HCT116 (cell line): ENCODE measurements at regions not wholly inside any gene's neighbourhood (a gene's known extent, or its start where the extent isn't known, plus 50 kb on each side); places are given as distances from the start of the nearest gene placed in this dataset.

Source experiments
- ATAC-seq: fragments of 200-7000 bp; cut with Tn5 transposase; 2 replicates; pipeline ENCODE4 v1.9.1; 2020; ENCODE audit warnings: mild to moderate bottlenecking, moderate library complexity
- BruUV-seq: library from RNA; stranded (reverse); fragments of 400-500 nt; replicated peaks from 2 replicates; lab custom pipeline; 2021; lab: Mats Ljungman, UMichigan
- CTCF ChIA-PET: fragments of 300-600 bp; sonication (Branson Sonifier 250); formaldehyde crosslinking; loops from one replicate; lab custom pipeline; 2021; ENCODE audit warnings: antibody characterized with exemption; lab: Charles Lee
- POLR2A ChIA-PET: fragments of 300-600, 350-600 bp; sonication (Branson Sonifier 250); formaldehyde crosslinking; loops from one replicate; lab custom pipeline; 2021; ENCODE audit warnings: antibody characterized with exemption; lab: Charles Lee
- RAD21 ChIA-PET, 2 experiments: fragments of 300-600 bp; sonication (Branson Sonifier 250); formaldehyde crosslinking; loops; one replicate each; lab custom pipeline; 2023; ENCODE audit warnings: low total read pairs in 2 of 2; ENCODE audit not compliant: uncharacterized antibody in 2 of 2, unreplicated experiment in 2 of 2, low non-redundant PET in 1 of 2; lab: Charles Lee
- DNase-seq: peaks from one replicate; pipeline ENCODE4 v3.0.0-alpha.2; 2010; ENCODE audit warnings: low read depth, low spot score
- H2AFZ ChIP-seq: fragments of 200-600 bp; shearing (Covaris generic), sonication (generic); 2 replicates; pipeline ENCODE4 v1.6.1; 2017; ENCODE audit warnings: low read depth, mixed run types, mixed read lengths, antibody characterized with exemption, low read length; ENCODE audit not compliant: poor library complexity, severe bottlenecking
- H3K27ac ChIP-seq: 2 replicates; pipeline ENCODE4 v1.5.1; 2012; ENCODE audit warnings: low read depth, low read length
- H3K27me3 ChIP-seq: fragments of 200-600 bp; sonication (generic); 2 replicates; pipeline ENCODE4 v1.6.1; 2016; ENCODE audit warnings: mixed run types, low read length, mixed read lengths; ENCODE audit not compliant: insufficient read depth
- H3K36me3 ChIP-seq, 2 experiments: fragments of 200-500 bp in 1 of 2; fragments of 200-600 bp in 1 of 2; sonication (Bioruptor generic) in 1 of 2; sonication (generic) in 1 of 2; 2 replicates each; pipeline versions ENCODE4 v1.5.1 to v1.6.1; 2014 to 2016; ENCODE audit warnings: low read length in 2 of 2, inconsistent platforms in 1 of 2, mixed read lengths in 1 of 2, mixed run types in 1 of 2; ENCODE audit not compliant: insufficient read depth in 2 of 2, control insufficient read depth in 1 of 2
- H3K4me1 ChIP-seq, 2 experiments: fragments of 200-600 bp in 1 of 2; sonication (generic) in 1 of 2; 2 replicates each; pipeline versions ENCODE4 v1.5.1 to v1.6.1; 2012 to 2017; ENCODE audit warnings: low read length in 2 of 2, inconsistent platforms in 1 of 2, mild to moderate bottlenecking in 1 of 2, mixed read lengths in 1 of 2, mixed run types in 1 of 2, moderate library complexity in 1 of 2; ENCODE audit not compliant: insufficient read depth in 2 of 2, control insufficient read depth in 1 of 2
- H3K4me2 ChIP-seq: fragments of 200-600 bp; sonication (generic); 2 replicates; pipeline ENCODE4 v1.6.1; 2017; ENCODE audit warnings: mixed run types, low read length, mixed read lengths
- H3K4me3 ChIP-seq, 2 experiments: fragments of 200-600 bp in 1 of 2; sonication (generic) in 1 of 2; replicated peaks in 1 of 2; 2 replicates each; pipeline ENCODE4 v1.5.1; 2011 to 2016; ENCODE audit warnings: low read length in 2 of 2, control low read depth in 1 of 2, low read depth in 1 of 2, mild to moderate bottlenecking in 1 of 2, mixed read lengths in 1 of 2, mixed run types in 1 of 2
- H3K79me2 ChIP-seq: fragments of 200-600 bp; sonication (generic); 2 replicates; pipeline ENCODE4 v1.6.1; 2017; ENCODE audit warnings: mild to moderate bottlenecking, mixed run types, low read length, moderate library complexity, mixed read lengths; ENCODE audit not compliant: insufficient read depth
- H3K9ac ChIP-seq: fragments of 200-600 bp; sonication (generic); 2 replicates; pipeline ENCODE4 v1.6.1; 2016; ENCODE audit warnings: low read length, mixed read lengths
- H3K9me2 ChIP-seq: fragments of 200-600 bp; sonication (generic), shearing (Covaris generic); 2 replicates; pipeline ENCODE4 v1.6.1; 2017; ENCODE audit warnings: mixed run types, mild to moderate bottlenecking, moderate library complexity; ENCODE audit not compliant: insufficient read depth
- H3K9me3 ChIP-seq, 2 experiments: fragments of 200-500 bp in 1 of 2; fragments of 200-600 bp in 1 of 2; sonication (Bioruptor generic) in 1 of 2; sonication (generic) in 1 of 2; 2 replicates each; pipeline ENCODE4 v1.6.1; 2014 to 2017; ENCODE audit warnings: low read length in 2 of 2, mixed read lengths in 2 of 2, inconsistent platforms in 1 of 2, low read depth in 1 of 2, mild to moderate bottlenecking in 1 of 2, mixed run types in 1 of 2, moderate library complexity in 1 of 2; ENCODE audit not compliant: control insufficient read depth in 1 of 2, insufficient read depth in 1 of 2
- H4K20me1 ChIP-seq: fragments of 200-600 bp; sonication (generic), shearing (Covaris generic); 2 replicates; pipeline ENCODE4 v1.6.1; 2017; ENCODE audit warnings: mixed run types, mild to moderate bottlenecking, moderate library complexity; ENCODE audit not compliant: insufficient read depth
- ATF3 ChIP-seq: IDR thresholded peaks from 2 replicates; pipeline ENCODE4 v1.6.1; 2012
- CBX3 ChIP-seq: IDR thresholded peaks from 2 replicates; pipeline ENCODE4 v1.6.1; 2012; ENCODE audit warnings: low read depth
- CEBPB ChIP-seq: IDR thresholded peaks from 2 replicates; pipeline ENCODE4 v1.6.1; 2012; ENCODE audit warnings: low read depth
- CTCF ChIP-seq, 3 experiments: fragments of 200-600 bp in 1 of 3; sonication (generic) in 1 of 3; IDR thresholded peaks in 2 of 3; conservative IDR thresholded peaks in 1 of 3; 2 replicates each; pipeline ENCODE4 v1.5.1; 2012 to 2017; ENCODE audit warnings: low read depth in 2 of 3, low read length in 2 of 3, antibody characterized with exemption in 1 of 3, borderline replicate concordance in 1 of 3, control low read depth in 1 of 3, mild to moderate bottlenecking in 1 of 3, mixed read lengths in 1 of 3, mixed run types in 1 of 3, moderate library complexity in 1 of 3; ENCODE audit not compliant: insufficient read depth in 1 of 3
- EGR1 ChIP-seq: IDR thresholded peaks from 2 replicates; pipeline ENCODE4 v1.6.1; 2012; ENCODE audit warnings: low read depth
- ELF1 ChIP-seq: IDR thresholded peaks from 2 replicates; pipeline ENCODE4 v1.6.1; 2012; ENCODE audit warnings: low read depth, borderline replicate concordance
- EZH2 ChIP-seq: fragments of 200-600 bp; sonication (generic); IDR thresholded peaks from 2 replicates; pipeline ENCODE4 v1.6.1; 2017; ENCODE audit warnings: antibody characterized with exemption, mixed run types
- EZH2phosphoT487 ChIP-seq: fragments of 200-600 bp; IDR thresholded peaks from 2 replicates; pipeline ENCODE4 v1.6.1; 2018; ENCODE audit warnings: antibody characterized with exemption, borderline replicate concordance
- FOSL1 ChIP-seq: IDR thresholded peaks from 2 replicates; pipeline ENCODE4 v1.6.1; 2012; ENCODE audit warnings: low read depth
- MAX ChIP-seq: IDR thresholded peaks from 2 replicates; pipeline ENCODE4 v1.6.1; 2012
- POLR2A ChIP-seq: IDR thresholded peaks from 2 replicates; pipeline ENCODE4 v1.7.0; 2011; ENCODE audit warnings: borderline replicate concordance; ENCODE audit not compliant: insufficient read depth, insufficient read length; ENCODE audit errors: extremely low read depth
- POLR2AphosphoS5 ChIP-seq: IDR thresholded peaks from 2 replicates; pipeline ENCODE4 v1.6.1; 2011; ENCODE audit warnings: mild to moderate bottlenecking, low read depth, low read length, moderate library complexity
- RAD21 ChIP-seq: IDR thresholded peaks from 2 replicates; pipeline ENCODE4 v1.6.1; 2012; ENCODE audit warnings: low read depth, mild to moderate bottlenecking
- REST ChIP-seq: IDR thresholded peaks from 2 replicates; pipeline ENCODE4 v1.6.1; 2012; ENCODE audit warnings: low read depth
- SIN3A ChIP-seq: IDR thresholded peaks from 2 replicates; pipeline ENCODE4 v1.6.1; 2012; ENCODE audit warnings: low read depth
- SP1 ChIP-seq: IDR thresholded peaks from 2 replicates; pipeline ENCODE4 v1.6.1; 2012; ENCODE audit warnings: low read depth
- TCF7L2 ChIP-seq: IDR thresholded peaks from 2 replicates; pipeline ENCODE4 v1.7.0; 2011; ENCODE audit warnings: borderline replicate concordance, inconsistent platforms; ENCODE audit not compliant: insufficient read depth, insufficient read length; ENCODE audit errors: extremely low read depth
- YY1 ChIP-seq: IDR thresholded peaks from 2 replicates; pipeline ENCODE4 v1.6.1; 2011; ENCODE audit warnings: low read length, low read depth, moderate library complexity, mild to moderate bottlenecking; ENCODE audit not compliant: insufficient replicate concordance; ENCODE audit errors: extremely low read depth
- ZBTB33 ChIP-seq: IDR thresholded peaks from 2 replicates; pipeline ENCODE4 v1.6.1; 2011; ENCODE audit warnings: mild to moderate bottlenecking, low read length, moderate library complexity; ENCODE audit not compliant: insufficient replicate concordance; ENCODE audit errors: extremely low read depth
- ZNF274 ChIP-seq: fragments of 200-500 bp; sonication (Bioruptor generic); IDR thresholded peaks from 2 replicates; pipeline ENCODE4 v1.6.1; 2014; ENCODE audit warnings: mild to moderate bottlenecking, low read depth, low read length, inconsistent platforms
- intact Hi-C: fragments of 100-400 bp; cut with micrococcal nuclease; formaldehyde crosslinking; loops from 2 replicates; pipeline ENCODE4 v1.10.0; 2022

GRCh38 chr1:105838071-105838470 lies 1218.4 kb upstream of the PRMT6 start:
- Histone ChIP-seq H4K20me1 (no peaks in the 10 kb centered on the region), H3K36me3 (no peaks in the 10 kb centered on the region), H3K4me1 (no peaks in the 10 kb centered on the region), H3K9me3 (peaks cover 0 to 26% of the 10 kb centered on the region in 2 experiments; a peak in 3 of 4 replicates), H3K27me3 (no peaks in the 10 kb centered on the region), H3K9ac (no peak overlapping the region), H3K27ac (no peak overlapping the region), H3K79me2 (no peaks in the 10 kb centered on the region), H2AFZ (no peak overlapping the region), H3K4me3 (no peak overlapping the region), H3K4me2 (no peak overlapping the region), H3K9me2 (no peaks in the 10 kb centered on the region)
- CTCF ChIA-PET, result no interaction called here
- intact Hi-C loops, result no loop called here
- POLR2A ChIA-PET, result no interaction called here
- BruUV-seq, result no TSS peak
- RAD21 ChIA-PET, result no interaction called here
- TF ChIP-seq ATF3 (no peak), EGR1 (no peak), FOSL1 (no peak), CEBPB (no peak), SP1 (no peak), CBX3 (no peak), SIN3A (no peak), REST (no peak), YY1 (no peak), POLR2A (no peak), RAD21 (no peak), ZBTB33 (no peak), EZH2phosphoT487 (no peak), POLR2AphosphoS5 (no peak), EZH2 (no peak), TCF7L2 (no peak), CTCF (IDR thresholded peaks at IDR 0.05 in 2 of 3, conservative IDR thresholded peaks at IDR 0.05 in 1 of 3; ENCODE audit: borderline replicate concordance in 1 of 3, insufficient read depth in 1 of 3, low read depth in 2 of 3, low read length in 2 of 3) (no peak), ELF1 (no peak), ZNF274 (no peak), MAX (no peak)
- ATAC-seq, result no peak
- DNase-seq, result no peak
